ENCODE measurements at regions not wholly inside any gene's neighbourhood (a gene's known extent, or its start where the extent isn't known, plus 50 kb on each side); places are given as distances from the start of the nearest gene placed in this dataset.

- no peak overlapping the region for H3K27ac ChIP-seq
- TF ChIP-seq CTCF (IDR thresholded peaks at IDR 0.05), result no peak
- no peaks in the 10 kb centered on the region for H3K4me1 ChIP-seq
- no peaks in the 10 kb centered on the region for H3K27me3 ChIP-seq
- intact Hi-C loops (cut with DNase I), result no loop called here
- H3K9me3 ChIP-seq, result no peaks in the 10 kb centered on the region
- H3K36me3 ChIP-seq, result no peaks in the 10 kb centered on the region
- no peak for DNase-seq
- no peak overlapping the region for H3K9ac ChIP-seq (ENCODE audit: low read depth in 2 of 2, low read length in 2 of 2)
- H3K4me3 ChIP-seq, result no peak overlapping the region
Measured at GRCh38 chr6:113539202-113539601, 317.9 kb upstream of the MARCKS start.

- TF ChIP-seq CTCF (IDR thresholded peaks at IDR 0.05), result no peak
- no peak overlapping the region for H3K27ac ChIP-seq
- H3K9me3 ChIP-seq, result no peaks in the 10 kb centered on the region
- H3K36me3 ChIP-seq, result no peaks in the 10 kb centered on the region
- intact Hi-C loops (cut with DNase I), result no loop called here
- H3K9ac ChIP-seq (ENCODE audit: low read depth in 2 of 2, low read length in 2 of 2), result no peak overlapping the region
- no peak overlapping the region for H3K4me3 ChIP-seq
- no peaks in the 10 kb centered on the region for H3K4me1 ChIP-seq
- no peak for DNase-seq
- H3K27me3 ChIP-seq, result no peaks in the 10 kb centered on the region
Measured at GRCh38 chr6:113539623-113540022, 317.5 kb upstream of the MARCKS start.

- no peaks in the 10 kb centered on the region for H3K36me3 ChIP-seq
- H3K9ac ChIP-seq (ENCODE audit: low read depth in 2 of 2, low read length in 2 of 2), result no peak overlapping the region
- H3K9me3 ChIP-seq, result no peaks in the 10 kb centered on the region
- H3K27ac ChIP-seq, result no peak overlapping the region
- intact Hi-C loops (cut with DNase I), result no loop called here
- TF ChIP-seq CTCF (IDR thresholded peaks at IDR 0.05), result no peak
- DNase-seq, result no peak
- no peak overlapping the region for H3K4me3 ChIP-seq
- no peaks in the 10 kb centered on the region for H3K27me3 ChIP-seq
- H3K4me1 ChIP-seq, result no peaks in the 10 kb centered on the region
Measured at GRCh38 chr6:113540466-113540865, 316.7 kb upstream of the MARCKS start.

GRCh38 chr6:113551168-113551567, 306.0 kb upstream of the MARCKS start:
- no peak for DNase-seq
- H3K27ac ChIP-seq, result no peak overlapping the region
- intact Hi-C loops (cut with DNase I), result no loop called here
- no peak overlapping the region for H3K4me3 ChIP-seq
- no peaks in the 10 kb centered on the region for H3K36me3 ChIP-seq
- H3K4me1 ChIP-seq, result no peaks in the 10 kb centered on the region
- H3K27me3 ChIP-seq, result no peaks in the 10 kb centered on the region
- H3K9me3 ChIP-seq, result no peaks in the 10 kb centered on the region
- TF ChIP-seq CTCF (IDR thresholded peaks at IDR 0.05), result no peak
- no peak overlapping the region for H3K9ac ChIP-seq (ENCODE audit: low read depth in 2 of 2, low read length in 2 of 2)

- Histone ChIP-seq H3K9me3 (no peaks in the 10 kb centered on the region), H3K36me3 (no peaks in the 10 kb centered on the region), H3K27ac (no peak overlapping the region), H3K27me3 (no peaks in the 10 kb centered on the region), H3K9ac (ENCODE audit: low read depth in 2 of 2, low read length in 2 of 2) (no peak overlapping the region), H3K4me1 (no peaks in the 10 kb centered on the region), H3K4me3 (no peak overlapping the region)
- no peak for DNase-seq
- no peak for TF ChIP-seq CTCF (IDR thresholded peaks at IDR 0.05)
- intact Hi-C loops (cut with DNase I), result no loop called here
Measured at GRCh38 chr6:113556775-113557174, 300.4 kb upstream of the MARCKS start.

GRCh38 chr6:113558431-113558830, 298.7 kb upstream of the MARCKS start:
- Histone ChIP-seq H3K27me3 (no peaks in the 10 kb centered on the region), H3K36me3 (no peaks in the 10 kb centered on the region), H3K4me3 (no peak overlapping the region), H3K4me1 (no peaks in the 10 kb centered on the region), H3K9me3 (no peaks in the 10 kb centered on the region), H3K27ac (no peak overlapping the region), H3K9ac (ENCODE audit: low read depth in 2 of 2, low read length in 2 of 2) (no peak overlapping the region)
- intact Hi-C loops (cut with DNase I), result no loop called here
- no peak for TF ChIP-seq CTCF (IDR thresholded peaks at IDR 0.05)
- no peak for DNase-seq
